Activated effector memory CD4-positive, alpha-beta T cell treated with anti-CD3 and anti-CD28 coated beads, Interleukin-2, amount 50 U/mL, for 16 hours (primary cell): ENCODE measurements at regions not wholly inside any gene's neighbourhood (a gene's known extent, or its start where the extent isn't known, plus 50 kb on each side); places are given as distances from the start of the nearest gene placed in this dataset.

Experiments used
- DNase-seq: peaks from one replicate; pipeline ENCODE4 v3.0.0-alpha.2; 2020

DNA sequence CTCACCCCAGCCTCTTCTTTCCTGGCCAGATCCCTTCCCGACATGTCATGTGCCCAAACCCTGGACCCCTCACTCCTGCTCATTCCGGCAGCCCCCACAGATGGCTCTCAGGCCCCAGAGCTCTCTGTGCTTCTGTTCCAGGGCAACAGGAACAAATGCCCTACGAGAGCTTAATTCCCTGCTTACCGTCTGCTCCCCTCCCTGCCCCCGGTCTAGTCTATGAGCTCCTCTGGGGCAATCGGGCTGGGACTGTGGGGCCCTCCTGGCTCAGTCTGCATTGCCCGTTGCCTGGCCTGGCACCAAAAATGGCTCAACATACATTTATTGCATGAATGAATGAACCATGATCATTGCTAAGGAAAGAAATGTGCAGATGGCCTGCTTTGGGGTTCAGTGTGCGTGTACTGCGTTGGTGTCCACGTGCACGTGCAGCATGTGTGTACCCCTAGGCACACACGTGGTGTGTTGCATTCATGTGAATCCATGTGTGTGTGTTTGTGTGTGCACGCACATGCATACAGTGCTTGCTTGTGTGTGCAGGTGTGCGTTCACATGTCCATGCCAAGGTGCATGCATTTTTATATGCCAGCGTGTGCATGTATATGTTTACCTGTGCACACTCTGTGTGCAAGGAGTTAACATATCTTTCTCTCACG, 201.2 kb upstream of the IER5L start:
- DNase-seq = peak; percentile 44

DNA sequence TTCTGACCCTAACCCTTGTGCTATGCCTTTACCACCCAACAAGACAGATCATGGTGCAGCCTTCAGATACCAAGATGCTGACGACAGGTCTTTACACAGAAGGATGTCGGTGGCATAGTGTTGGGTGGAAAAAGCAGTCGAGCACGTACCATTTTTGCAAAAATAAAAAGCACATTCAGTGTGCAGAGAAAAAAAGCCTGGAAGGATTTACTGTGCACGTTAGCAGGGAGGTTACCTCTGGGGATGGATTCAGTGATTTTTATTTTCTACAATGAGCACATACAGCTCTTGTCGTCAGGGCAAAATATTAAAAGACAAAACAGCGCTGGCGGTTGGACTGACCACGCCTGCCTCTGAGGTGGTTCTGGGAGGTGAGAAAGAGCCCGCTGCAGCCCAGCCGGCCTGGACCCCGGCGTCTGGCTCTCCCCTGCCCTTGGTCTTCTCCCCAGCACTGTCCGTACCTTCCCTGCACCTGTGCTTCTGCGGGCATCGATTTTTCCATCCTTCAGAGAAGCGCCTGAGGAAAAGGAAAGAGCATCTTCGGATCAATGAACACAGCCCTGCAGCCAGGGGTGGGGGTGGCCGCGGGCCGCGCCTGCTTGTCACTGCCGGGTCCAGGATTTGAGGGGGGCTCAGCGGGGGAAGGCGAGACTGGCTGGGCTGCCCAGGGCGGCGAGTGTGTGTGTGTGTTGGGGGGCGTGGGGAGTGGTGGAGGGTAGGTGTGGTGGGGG, 200.0 kb upstream of the IER5L start:
- DNase-seq = peak; percentile 42

DNA sequence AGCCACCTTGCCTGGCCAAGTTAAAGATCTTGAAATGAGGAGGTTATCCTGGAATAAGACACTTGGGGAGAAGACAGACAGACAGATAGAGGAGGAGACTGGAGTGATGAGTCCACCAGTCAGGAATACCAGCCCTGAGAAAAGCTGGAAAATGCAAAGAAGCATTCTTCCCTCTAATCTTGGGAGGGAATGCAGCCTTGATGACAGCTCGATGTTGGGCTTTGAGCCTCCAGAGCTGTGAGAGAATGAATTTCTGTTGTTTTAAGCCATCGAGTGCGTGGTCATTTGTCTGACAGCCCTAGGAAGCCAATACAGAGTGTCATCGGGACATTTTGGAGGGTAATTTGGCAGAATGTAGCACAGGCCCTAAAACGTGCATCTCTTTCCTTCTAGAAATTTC, 199.1 kb upstream of the IER5L start:
- DNase-seq = no peak

- DNase-seq = no peak
Observed at GRCh38 chr9:129375845-129376244, 197.8 kb upstream of the IER5L start.

- no peak for DNase-seq
Observed at GRCh38 chr9:129374651-129375050, 196.6 kb upstream of the IER5L start.

- DNase-seq = no peak
Observed at GRCh38 chr9:129374231-129374630, 196.2 kb upstream of the IER5L start.

GRCh38 chr9:129373361-129373760, 195.3 kb upstream of the IER5L start:
- DNase-seq = peak; percentile 10

- DNase-seq = no peak
Observed at GRCh38 chr9:129370770-129371169, 192.7 kb upstream of the IER5L start.

GRCh38 chr9:129368444-129368978, 190.4 kb upstream of the IER5L start:
- no peak for DNase-seq

DNA sequence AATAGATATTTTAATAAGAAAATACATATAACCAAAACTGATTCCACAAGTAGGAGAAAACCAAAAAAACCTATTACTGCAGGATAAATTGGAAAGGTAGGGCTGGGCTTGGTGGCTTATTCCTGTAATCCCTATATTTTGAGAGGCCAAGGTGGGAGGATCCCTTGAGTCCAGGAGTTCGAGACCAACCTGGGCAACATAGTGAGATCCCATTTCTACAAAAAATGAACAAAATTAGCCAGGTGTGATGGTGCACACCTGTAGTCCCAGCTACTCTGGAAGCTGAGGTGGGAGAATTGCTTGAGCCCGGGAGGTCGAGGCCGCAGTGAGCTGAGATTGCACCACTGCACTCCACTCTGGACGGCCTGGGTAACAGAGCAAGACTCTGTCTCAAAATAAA, 189.2 kb upstream of the IER5L start:
- no peak for DNase-seq

- DNase-seq = no peak
Observed at GRCh38 chr9:129365196-129365595, 187.1 kb upstream of the IER5L start.

DNA sequence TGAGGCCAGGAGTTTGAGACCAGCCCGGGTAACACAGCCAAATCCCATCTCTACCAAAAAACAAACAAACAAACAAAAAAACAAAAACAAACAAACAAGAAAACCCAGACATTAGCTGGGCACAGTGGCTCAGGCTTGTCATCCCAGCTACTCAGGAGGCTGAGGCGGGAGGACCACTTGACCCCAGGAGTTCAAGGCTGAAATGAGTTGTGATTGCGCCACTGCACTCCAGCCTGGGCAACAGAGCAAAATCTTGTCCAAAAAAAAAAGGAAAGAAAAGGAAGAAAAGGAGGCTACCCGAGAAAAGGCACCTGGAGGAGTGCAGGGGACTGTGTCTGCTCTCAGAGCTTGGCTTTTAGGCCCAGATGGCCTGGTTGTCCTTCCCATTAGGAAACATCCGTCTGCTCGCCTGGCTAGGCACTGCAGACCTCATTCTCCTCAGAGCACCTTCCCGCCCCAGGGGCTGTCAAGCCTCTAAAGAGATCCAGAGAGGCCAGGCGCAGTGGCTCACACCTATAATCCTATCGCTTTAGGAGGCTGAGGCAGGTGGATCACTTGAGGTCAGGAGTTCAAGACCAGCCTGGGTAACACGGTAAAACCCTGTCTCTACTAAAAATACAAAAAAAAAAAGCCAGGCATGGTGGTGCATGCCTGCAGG, 185.3 kb upstream of the IER5L start:
- no peak for DNase-seq

DNA sequence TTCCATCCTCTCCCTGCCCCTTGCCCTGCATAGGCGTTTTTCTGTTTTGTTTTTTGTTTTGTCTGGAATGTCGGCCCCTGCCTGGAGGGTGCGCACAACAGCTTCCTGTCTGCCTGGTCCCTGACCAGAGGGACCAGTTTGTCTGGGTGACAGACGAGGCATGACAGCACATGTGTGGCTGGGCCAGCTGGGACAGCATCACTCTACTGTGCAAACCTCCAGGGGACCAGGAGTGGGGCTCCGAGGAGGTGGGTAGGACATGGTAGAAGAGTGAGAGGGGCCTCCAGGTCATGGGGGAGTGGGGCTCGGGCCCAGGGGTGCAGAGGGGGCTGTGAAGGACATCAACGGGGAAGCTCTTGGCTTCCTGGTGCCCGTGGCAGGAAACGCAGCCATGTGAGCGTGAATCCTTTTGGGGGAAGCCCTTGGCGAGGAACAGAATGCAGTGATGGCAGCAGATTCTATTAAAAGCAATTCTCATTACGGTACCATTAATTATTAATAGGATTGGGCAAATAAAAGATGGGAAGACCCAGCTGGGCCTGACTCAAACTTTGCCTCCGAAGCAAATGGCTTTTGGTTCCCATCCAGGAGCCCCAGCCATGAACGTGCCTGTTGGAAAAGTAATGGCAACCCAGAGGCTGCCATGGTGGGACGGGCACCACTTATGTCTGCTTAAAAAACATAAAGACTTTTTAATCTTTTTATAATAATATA, 184.4 kb upstream of the IER5L start:
- DNase-seq = no peak

GRCh38 chr9:129361196-129361595, 183.1 kb upstream of the IER5L start:
- DNase-seq = no peak

GRCh38 chr9:129359916-129360536, 182.0 kb upstream of the IER5L start:
- no peak for DNase-seq

GRCh38 chr9:129359162-129359811, 181.2 kb upstream of the IER5L start:
- no peak for DNase-seq

- no peak for DNase-seq
Observed at GRCh38 chr9:129358621-129359154, 180.6 kb upstream of the IER5L start.

- no peak for DNase-seq
Observed at GRCh38 chr9:129357773-129358245, 179.7 kb upstream of the IER5L start.

- no peak for DNase-seq
Observed at GRCh38 chr9:129356871-129357772, 179.1 kb upstream of the IER5L start.

DNA sequence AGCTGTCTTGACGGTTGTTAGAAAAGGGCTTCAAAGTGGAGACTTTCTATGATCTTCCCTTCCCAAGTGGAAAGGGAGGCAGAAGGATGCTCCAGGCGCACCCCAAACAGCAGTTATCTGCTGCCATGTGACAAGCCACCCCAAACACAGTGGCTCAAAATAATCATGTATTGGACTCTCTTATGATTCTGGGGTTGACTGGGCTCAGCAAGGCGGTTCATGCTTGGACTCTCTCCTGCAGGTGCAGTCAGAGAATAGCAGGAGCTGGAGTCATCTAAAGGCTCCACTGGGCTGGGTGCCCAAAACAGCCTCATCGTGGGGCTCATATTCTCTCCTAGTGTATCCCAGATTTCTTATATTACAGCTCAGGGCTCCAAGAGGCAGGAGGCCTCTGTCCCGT, 177.6 kb upstream of the IER5L start:
- no peak for DNase-seq

DNA sequence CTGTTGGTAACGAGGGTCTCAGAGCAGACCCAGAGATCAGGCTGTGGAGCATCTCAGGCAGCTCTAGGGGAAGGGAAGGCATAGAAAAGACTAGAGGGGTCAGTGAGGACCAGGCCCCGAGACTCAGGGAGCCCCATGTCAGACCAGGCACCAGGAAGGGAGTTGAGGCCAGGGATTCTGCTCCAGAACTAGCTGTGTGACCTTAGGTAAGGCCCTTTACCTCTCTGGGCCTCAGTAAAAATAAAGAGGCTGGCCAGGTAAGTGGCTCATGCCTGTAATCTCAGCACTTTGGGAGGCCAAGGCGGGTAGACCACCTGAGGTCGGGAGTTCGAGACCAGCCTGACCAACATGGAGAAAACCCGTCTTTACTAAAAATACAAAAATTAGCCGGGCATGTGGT, 176.4 kb upstream of the IER5L start:
- DNase-seq = no peak
